Stimulated activated CD8-positive, alpha-beta memory T cell treated with anti-CD3 and anti-CD28 coated beads, Interleukin-12 subunit alpha, Interleukin-12 subunit beta, amount 100 ng/mL, for 1 hour (primary cell): ENCODE measurements at regions not wholly inside any gene's neighbourhood (a gene's known extent, or its start where the extent isn't known, plus 50 kb on each side); places are given as distances from the start of the nearest gene placed in this dataset.

Source experiments
- DNase-seq: peaks from one replicate; pipeline ENCODE4 v3.0.0-alpha.2; 2020; ENCODE audit warnings: low read depth

DNA sequence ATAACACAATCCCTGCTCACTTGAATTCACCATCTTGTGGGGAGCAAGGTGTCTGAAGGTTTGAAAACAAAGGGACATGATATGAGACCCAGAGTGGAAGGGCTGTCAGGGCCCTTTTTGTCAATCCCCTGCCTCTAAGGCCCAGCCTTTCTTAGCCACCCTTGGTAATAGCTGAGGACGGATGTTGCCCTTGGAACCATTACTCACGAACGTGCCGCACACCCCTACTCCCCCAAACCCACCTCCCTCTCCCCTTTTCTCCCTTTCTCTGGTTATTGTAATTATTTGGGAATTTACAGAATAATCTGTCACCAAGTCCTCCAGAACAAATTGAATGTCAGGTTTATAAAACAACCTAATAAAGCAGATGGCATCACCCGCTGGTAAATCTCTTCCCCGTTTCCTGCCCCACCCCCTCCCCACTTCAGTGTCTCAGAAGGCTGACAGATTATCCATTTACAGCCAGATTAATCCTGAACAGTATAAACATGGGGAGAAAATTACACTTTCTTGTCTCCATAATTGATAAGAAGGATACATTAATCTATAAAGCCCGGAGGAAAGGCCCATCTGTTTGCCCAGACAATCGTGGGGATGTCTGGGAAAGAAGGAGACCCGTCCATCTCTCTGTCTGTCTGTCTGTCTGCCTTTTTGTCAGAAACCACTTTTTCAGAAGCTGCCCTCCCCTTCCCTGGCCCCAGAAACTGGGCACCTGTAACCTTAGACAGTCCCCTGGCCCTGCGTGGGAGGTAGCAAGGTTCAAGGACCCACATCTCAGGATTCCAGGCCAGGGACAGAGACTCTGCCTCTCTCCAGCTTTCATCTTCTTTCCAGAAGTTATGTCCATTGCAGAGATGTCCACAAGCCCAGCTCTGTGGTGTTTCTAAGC lies 60.6 kb upstream of the CD34 start:
- no peak for DNase-seq

- no peak for DNase-seq
Measured at GRCh38 chr1:207970329-207971233, 59.7 kb upstream of the CD34 start.

DNA sequence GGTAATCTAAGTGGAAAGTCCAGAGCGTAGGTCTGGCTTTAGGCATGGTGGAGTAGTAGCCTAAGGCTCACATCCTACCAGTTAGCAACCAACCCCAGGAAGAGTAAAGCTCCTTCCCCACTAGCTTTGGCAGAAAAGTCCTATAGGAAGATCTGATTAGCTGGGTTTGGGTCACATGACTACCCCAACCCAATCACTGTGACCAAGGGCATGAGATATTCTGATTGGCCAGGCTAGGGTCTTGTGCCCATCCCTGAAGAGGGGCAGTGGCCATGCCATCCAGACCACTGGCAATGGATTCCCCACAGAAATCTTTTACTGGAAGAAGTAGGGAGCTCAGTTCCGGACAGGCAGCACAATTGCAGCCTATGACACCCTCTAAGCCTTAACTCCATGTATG lies 58.6 kb upstream of the CD34 start:
- no peak for DNase-seq

DNA sequence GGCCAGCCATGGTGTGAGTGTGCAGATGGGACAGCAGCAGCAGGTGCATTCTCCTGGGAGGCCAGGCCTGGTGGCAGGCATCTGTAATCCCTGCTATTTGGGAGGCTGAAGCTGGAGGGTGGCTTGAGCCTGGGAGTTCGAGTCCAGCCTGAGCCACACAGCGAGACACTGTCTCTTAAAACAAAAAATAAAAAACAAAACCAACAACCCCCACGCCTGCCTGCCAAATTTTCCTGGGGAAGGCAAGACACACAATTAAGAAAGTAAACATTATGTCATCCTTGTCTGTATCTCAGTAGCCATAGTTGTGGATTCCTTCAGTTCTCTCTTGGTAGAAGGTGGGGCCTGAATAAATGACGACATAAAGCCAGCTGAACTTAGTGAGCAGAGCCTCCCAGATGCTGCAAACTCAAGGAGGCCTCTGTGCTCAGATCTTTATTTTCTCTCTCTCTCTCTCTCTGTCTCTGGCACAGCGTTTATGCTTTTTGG lies 57.6 kb upstream of the CD34 start:
- DNase-seq = no peak

- DNase-seq = no peak
Measured at GRCh38 chr1:207967703-207968102, 56.8 kb upstream of the CD34 start.

GRCh38 chr1:207966521-207966920 lies 55.6 kb upstream of the CD34 start:
- DNase-seq = no peak

- DNase-seq = no peak
Measured at GRCh38 chr1:207965392-207966387, 54.8 kb upstream of the CD34 start.

DNA sequence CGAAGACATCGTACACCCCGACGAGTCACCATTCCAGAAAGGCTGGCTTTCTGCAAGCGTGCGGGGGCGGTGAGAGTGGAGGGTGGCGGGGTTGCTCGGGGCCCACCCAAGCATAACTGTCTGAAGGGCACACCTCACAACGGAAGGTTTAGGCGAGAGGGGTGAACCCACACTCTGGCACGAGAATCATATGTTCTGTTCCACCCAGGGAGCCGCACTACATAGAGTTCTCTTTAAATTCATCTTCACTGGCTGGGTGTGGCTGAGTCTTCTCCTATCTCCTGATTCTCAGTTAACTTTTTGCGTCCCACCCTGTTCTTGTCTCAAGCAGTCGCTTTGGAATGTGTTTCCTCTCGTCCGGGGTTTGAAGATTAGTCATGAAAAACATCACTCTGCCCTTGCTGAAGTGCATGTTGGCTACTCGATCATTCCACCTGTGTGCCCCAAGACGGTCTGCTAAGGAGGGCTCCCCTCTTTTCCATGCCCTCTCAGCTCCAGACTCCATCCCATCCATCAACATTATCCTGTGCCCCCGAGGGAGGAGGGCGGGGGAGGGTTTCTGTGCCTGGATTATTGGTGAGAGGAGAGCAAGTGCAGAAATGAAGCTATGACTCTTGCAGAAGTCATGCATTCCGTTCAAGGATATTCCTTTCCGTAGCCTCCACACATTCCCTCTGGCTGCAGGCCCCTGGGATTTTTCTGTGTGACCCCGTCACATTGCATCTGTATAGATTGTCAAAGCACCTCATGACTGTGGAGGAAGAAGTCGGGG lies 53.5 kb upstream of the CD34 start:
- no peak for DNase-seq

- DNase-seq = peak; percentile 63
Measured at GRCh38 chr1:207963427-207964194, 52.7 kb upstream of the CD34 start.

- DNase-seq = no peak
Measured at GRCh38 chr1:207962716-207963426, 51.9 kb upstream of the CD34 start.
